ENCODE measurements at regions not wholly inside any gene's neighbourhood (a gene's known extent, or its start where the extent isn't known, plus 50 kb on each side); places are given as distances from the start of the nearest gene placed in this dataset.

GRCh38 chr7:15862016-15862780, 175.7 kb upstream of the MEOX2 start:
- TF ChIP-seq Cebpa-rat (IDR thresholded peaks at IDR 0.05), result no peak
- Histone ChIP-seq H3K4me1 (no peaks in the 10 kb centered on the region), H3K9ac (no peak overlapping the region), H3K36me3 (no peaks in the 10 kb centered on the region), H3K9me3 (0 out of 2 replicates have a peak, but pooled peaks cover 5% of the 10 kb centered on the region), H4K20me1 (no peaks in the 10 kb centered on the region), H3K4me3 (no peak overlapping the region), H3K27ac (no peak overlapping the region), H3K27me3 (no peaks in the 10 kb centered on the region), H3K4me2 (no peak overlapping the region)

GRCh38 chr7:15860264-15860949, 173.9 kb upstream of the MEOX2 start:
- H3K9ac ChIP-seq, result no peak overlapping the region
- no peak overlapping the region for H3K4me3 ChIP-seq
- H3K36me3 ChIP-seq, result no peaks in the 10 kb centered on the region
- no peaks in the 10 kb centered on the region for H3K27me3 ChIP-seq
- H3K4me2 ChIP-seq, result no peak overlapping the region
- no peaks in the 10 kb centered on the region for H4K20me1 ChIP-seq
- no peak for TF ChIP-seq Cebpa-rat (IDR thresholded peaks at IDR 0.05)
- no peaks in the 10 kb centered on the region for H3K4me1 ChIP-seq
- H3K27ac ChIP-seq, result no peak overlapping the region
- 0 out of 2 replicates have a peak, but pooled peaks cover 5% of the 10 kb centered on the region for H3K9me3 ChIP-seq

GRCh38 chr7:15857026-15857425, 170.5 kb upstream of the MEOX2 start:
- no peaks in the 10 kb centered on the region for H3K36me3 ChIP-seq
- H3K9me3 ChIP-seq, result 0 out of 2 replicates have a peak, but pooled peaks cover 5% of the 10 kb centered on the region
- no peak for TF ChIP-seq Cebpa-rat (IDR thresholded peaks at IDR 0.05)

GRCh38 chr7:15856311-15856710, 169.8 kb upstream of the MEOX2 start:
- H3K9ac ChIP-seq, result no peak overlapping the region
- 0 out of 2 replicates have a peak, but pooled peaks cover 5% of the 10 kb centered on the region for H3K9me3 ChIP-seq
- H4K20me1 ChIP-seq, result no peaks in the 10 kb centered on the region
- no peak overlapping the region for H3K4me2 ChIP-seq
- H3K4me1 ChIP-seq, result no peaks in the 10 kb centered on the region
- no peak for TF ChIP-seq Cebpa-rat (IDR thresholded peaks at IDR 0.05)
- H3K4me3 ChIP-seq, result no peak overlapping the region
- no peak overlapping the region for H3K27ac ChIP-seq
- no peaks in the 10 kb centered on the region for H3K36me3 ChIP-seq
- H3K27me3 ChIP-seq, result no peaks in the 10 kb centered on the region

More at GRCh38 chr7:15857026-15857425, 170.5 kb upstream of the MEOX2 start:
- Histone ChIP-seq H3K4me3 (no peak overlapping the region), H4K20me1 (no peaks in the 10 kb centered on the region), H3K27me3 (no peaks in the 10 kb centered on the region), H3K4me1 (no peaks in the 10 kb centered on the region), H3K4me2 (no peak overlapping the region), H3K9ac (no peak overlapping the region), H3K27ac (no peak overlapping the region)

GRCh38 chr7:15855525-15856109, 169.1 kb upstream of the MEOX2 start:
- H3K9me3 ChIP-seq, result 0 out of 2 replicates have a peak, but pooled peaks cover 5% of the 10 kb centered on the region
- H3K9ac ChIP-seq, result no peak overlapping the region
- TF ChIP-seq Cebpa-rat (IDR thresholded peaks at IDR 0.05), result no peak
- H3K36me3 ChIP-seq, result no peaks in the 10 kb centered on the region
- no peak overlapping the region for H3K27ac ChIP-seq
- no peaks in the 10 kb centered on the region for H3K27me3 ChIP-seq
- no peaks in the 10 kb centered on the region for H3K4me1 ChIP-seq
- H3K4me3 ChIP-seq, result no peak overlapping the region
- no peaks in the 10 kb centered on the region for H4K20me1 ChIP-seq
- no peak overlapping the region for H3K4me2 ChIP-seq

GRCh38 chr7:15854841-15855524, 168.5 kb upstream of the MEOX2 start:
- H3K36me3 ChIP-seq, result no peaks in the 10 kb centered on the region
- no peak for TF ChIP-seq Cebpa-rat (IDR thresholded peaks at IDR 0.05)
- H3K4me3 ChIP-seq, result no peak overlapping the region
- no peak overlapping the region for H3K4me2 ChIP-seq
- H3K9ac ChIP-seq, result no peak overlapping the region
- H3K9me3 ChIP-seq, result 0 out of 2 replicates have a peak, but pooled peaks cover 5% of the 10 kb centered on the region
- no peaks in the 10 kb centered on the region for H4K20me1 ChIP-seq
- H3K27me3 ChIP-seq, result no peaks in the 10 kb centered on the region
- no peak overlapping the region for H3K27ac ChIP-seq
- no peaks in the 10 kb centered on the region for H3K4me1 ChIP-seq

GRCh38 chr7:15853832-15854470, 167.5 kb upstream of the MEOX2 start:
- H3K4me2 ChIP-seq, result no peak overlapping the region
- H3K9me3 ChIP-seq, result 0 out of 2 replicates have a peak, but pooled peaks cover 5% of the 10 kb centered on the region
- no peaks in the 10 kb centered on the region for H3K36me3 ChIP-seq
- H4K20me1 ChIP-seq, result no peaks in the 10 kb centered on the region
- no peaks in the 10 kb centered on the region for H3K27me3 ChIP-seq
- TF ChIP-seq Cebpa-rat (IDR thresholded peaks at IDR 0.05), result no peak
- H3K9ac ChIP-seq, result no peak overlapping the region
- no peak overlapping the region for H3K4me3 ChIP-seq
- no peak overlapping the region for H3K27ac ChIP-seq
- H3K4me1 ChIP-seq, result no peaks in the 10 kb centered on the region

GRCh38 chr7:15851201-15851600, 164.7 kb upstream of the MEOX2 start:
- Histone ChIP-seq H3K4me3 (no peak overlapping the region), H3K4me2 (no peak overlapping the region), H3K4me1 (no peaks in the 10 kb centered on the region), H3K36me3 (no peaks in the 10 kb centered on the region), H4K20me1 (no peaks in the 10 kb centered on the region), H3K27ac (no peak overlapping the region), H3K9me3 (no peaks in the 10 kb centered on the region), H3K27me3 (no peaks in the 10 kb centered on the region), H3K9ac (no peak overlapping the region)
- no peak for TF ChIP-seq Cebpa-rat (IDR thresholded peaks at IDR 0.05)

GRCh38 chr7:15848901-15849300, 162.4 kb upstream of the MEOX2 start:
- no peak overlapping the region for H3K27ac ChIP-seq
- no peaks in the 10 kb centered on the region for H3K36me3 ChIP-seq
- H3K9me3 ChIP-seq, result no peaks in the 10 kb centered on the region
- H3K4me1 ChIP-seq, result no peaks in the 10 kb centered on the region
- no peaks in the 10 kb centered on the region for H3K27me3 ChIP-seq
- no peak overlapping the region for H3K9ac ChIP-seq
- H3K4me3 ChIP-seq, result no peak overlapping the region
- TF ChIP-seq Cebpa-rat (IDR thresholded peaks at IDR 0.05), result no peak
- no peak overlapping the region for H3K4me2 ChIP-seq
- H4K20me1 ChIP-seq, result no peaks in the 10 kb centered on the region
